SKM-1 (cell line): ENCODE measurements at regions not wholly inside any gene's neighbourhood (a gene's known extent, or its start where the extent isn't known, plus 50 kb on each side); places are given as distances from the start of the nearest gene placed in this dataset.

Experiments used
- DNase-seq: peaks from one replicate; lab custom pipeline; 2025; ENCODE audit not compliant: unreplicated experiment; lab: John Stamatoyannopoulos, UW

DNA sequence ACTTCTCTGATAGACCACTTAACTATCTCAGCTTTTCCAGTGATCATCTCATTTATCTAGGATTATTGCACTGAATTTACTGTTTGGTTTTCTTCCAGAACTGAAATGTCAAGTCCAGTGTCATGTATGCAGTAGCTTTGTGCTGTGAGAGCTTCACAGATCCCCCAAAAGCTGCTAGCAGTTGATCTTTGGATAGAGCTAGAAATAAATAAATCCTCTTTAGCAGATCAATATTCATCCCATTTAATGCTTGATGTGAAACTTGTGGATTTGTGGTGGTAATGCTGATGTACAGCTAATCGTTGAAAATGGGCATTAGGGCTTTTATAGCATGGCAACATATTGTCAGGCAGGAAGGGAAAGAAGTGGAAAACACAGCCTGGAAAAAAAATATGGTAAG, 509.6 kb upstream of the FAM241A start:
- no peak for DNase-seq

DNA sequence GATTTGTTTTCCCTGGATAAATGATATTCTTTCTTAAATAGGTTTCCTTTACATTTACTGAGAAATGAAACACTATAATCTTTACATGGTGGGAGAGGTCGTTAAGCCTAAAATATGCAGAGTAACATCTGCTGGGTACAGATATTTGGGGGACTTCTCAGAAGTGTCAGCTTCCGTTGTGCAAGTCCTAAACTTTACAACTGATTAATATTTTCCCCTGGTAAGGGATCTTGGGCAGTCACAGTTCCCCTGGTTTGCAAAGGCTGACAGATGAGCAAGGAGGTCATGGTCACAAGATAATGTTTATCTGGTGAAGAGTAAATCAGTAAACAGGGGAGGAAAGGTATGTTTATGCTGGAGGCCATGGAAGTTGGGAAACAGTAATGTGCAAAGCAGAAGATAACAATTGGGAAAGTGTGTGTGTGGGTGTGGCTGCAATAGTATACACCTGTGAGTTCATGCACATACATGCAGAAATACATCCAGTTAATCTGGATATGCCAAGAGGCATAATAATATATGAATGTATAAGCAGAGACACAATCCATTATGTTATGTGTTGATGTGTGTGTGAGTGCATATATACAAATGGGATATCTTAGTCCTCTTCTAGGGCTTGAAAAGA, 508.2 kb upstream of the FAM241A start:
- no peak for DNase-seq

DNA sequence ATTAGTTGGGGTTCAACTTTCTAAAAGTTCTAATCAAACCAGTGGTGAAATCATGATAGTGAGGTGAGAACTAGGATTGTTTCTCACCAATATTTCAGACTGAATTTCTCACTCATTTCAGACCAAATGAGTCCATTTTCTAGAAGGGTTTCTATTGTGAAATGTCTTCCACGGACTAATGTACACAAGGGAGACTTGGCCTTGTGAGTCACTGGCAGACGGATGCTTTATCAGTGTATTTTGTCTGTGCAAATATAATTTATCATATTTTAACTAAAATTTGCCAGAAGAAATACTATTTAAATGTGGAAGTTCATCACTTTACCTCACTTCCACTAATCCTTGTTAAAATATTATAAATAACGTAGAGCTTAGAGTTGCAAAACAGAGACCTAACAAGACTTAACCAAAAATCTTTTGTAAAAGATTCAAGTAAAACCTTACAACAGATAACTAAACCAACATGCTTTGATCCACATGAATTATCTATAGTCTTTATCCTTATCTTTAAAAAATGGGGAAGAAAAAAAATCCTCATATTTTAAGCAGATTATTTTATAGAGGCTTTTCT, 506.0 kb upstream of the FAM241A start:
- no peak for DNase-seq

GRCh38 chr4:111639876-111640275, 505.4 kb upstream of the FAM241A start:
- DNase-seq = no peak

GRCh38 chr4:111641813-111642579, 503.3 kb upstream of the FAM241A start:
- peak; percentile 85 for DNase-seq

GRCh38 chr4:111648056-111648455, 497.2 kb upstream of the FAM241A start:
- no peak for DNase-seq

GRCh38 chr4:111649308-111649707, 495.9 kb upstream of the FAM241A start:
- no peak for DNase-seq

- DNase-seq = no peak
Measured at GRCh38 chr4:111650146-111650545, 495.1 kb upstream of the FAM241A start.

GRCh38 chr4:111650674-111651086, 494.6 kb upstream of the FAM241A start:
- DNase-seq = no peak

- DNase-seq = no peak
Measured at GRCh38 chr4:111652236-111652635, 493.0 kb upstream of the FAM241A start.

DNA sequence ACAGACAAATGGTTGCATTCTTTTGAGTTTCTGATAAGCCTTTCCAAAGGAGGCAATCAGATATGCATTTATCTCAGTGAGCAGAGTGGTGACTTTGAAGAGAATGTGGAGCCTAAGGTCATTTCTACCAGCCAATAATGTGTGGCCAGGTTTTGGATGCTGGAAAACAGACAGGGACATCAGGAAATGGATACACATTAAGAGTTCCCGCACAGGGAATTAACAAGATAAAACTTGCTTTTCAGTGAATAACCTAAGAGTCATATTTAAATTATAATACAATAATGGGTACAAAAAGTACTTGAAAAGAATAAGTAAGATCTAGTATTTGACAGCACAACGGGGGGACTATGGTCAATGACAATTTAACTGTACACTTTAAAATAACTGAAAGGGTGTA, 492.3 kb upstream of the FAM241A start:
- no peak for DNase-seq

- DNase-seq = no peak
Measured at GRCh38 chr4:111662496-111662895, 482.8 kb upstream of the FAM241A start.

GRCh38 chr4:111664308-111664945, 480.8 kb upstream of the FAM241A start:
- no peak for DNase-seq

GRCh38 chr4:111666826-111667360, 478.4 kb upstream of the FAM241A start:
- no peak for DNase-seq

DNA sequence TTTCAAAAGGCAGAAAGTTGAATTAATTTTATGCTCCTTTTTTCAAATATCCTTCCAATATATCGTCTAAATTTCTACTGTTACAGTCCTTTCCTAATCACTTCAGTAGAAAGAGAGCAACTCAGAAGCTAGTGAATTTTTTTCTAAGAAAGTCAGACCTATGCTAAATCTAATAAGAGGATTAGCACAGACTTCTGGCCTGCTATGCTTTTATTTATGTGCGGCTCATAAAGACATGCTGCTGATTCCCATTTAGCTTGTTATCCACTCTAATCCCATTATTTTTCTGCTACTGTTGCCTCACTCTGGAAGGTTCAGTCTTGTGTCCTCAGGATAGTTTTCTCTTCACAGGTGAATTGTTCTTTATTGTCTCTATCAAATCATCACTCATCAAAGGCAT, 473.5 kb upstream of the FAM241A start:
- DNase-seq = no peak

GRCh38 chr4:111675746-111676145, 469.5 kb upstream of the FAM241A start:
- no peak for DNase-seq

DNA sequence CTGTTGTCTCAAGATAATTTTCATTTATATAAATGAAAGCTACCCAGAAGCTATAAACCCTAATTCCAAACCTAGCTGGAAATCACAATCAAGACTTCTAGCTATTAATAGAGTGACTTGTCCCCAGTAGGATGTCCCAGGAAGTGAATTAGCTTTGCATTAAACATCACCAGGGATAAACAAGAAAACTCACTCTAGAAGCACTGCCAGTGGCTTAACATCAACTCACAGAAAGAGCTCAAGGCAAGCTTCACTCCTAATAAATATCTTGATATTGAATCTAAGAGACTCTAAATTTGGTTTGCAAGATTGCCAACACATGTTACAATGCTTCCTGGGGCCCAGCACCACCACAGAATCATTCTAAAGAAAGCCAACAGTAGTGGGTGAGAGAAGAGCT, 468.7 kb upstream of the FAM241A start:
- DNase-seq = no peak

DNA sequence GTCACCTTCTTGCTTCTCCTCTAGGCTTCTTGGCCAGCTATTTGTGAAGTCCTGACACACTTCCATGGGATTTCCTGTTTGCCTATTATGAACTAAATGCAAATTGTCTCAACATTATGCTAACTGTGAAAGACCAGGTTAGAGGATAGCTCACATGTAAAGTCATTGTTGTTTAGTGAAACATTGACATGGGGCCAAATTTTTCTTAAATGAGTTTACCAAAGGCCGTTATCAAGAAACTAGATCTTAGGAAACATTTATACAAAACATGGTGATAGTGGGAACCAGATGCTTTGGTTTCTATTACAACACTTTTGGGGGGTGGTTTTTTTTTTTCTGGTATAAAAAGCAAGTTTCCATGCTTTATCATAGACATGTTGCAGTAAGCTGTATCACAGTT, 466.8 kb upstream of the FAM241A start:
- DNase-seq = no peak

GRCh38 chr4:111678908-111679307, 466.3 kb upstream of the FAM241A start:
- DNase-seq = no peak

DNA sequence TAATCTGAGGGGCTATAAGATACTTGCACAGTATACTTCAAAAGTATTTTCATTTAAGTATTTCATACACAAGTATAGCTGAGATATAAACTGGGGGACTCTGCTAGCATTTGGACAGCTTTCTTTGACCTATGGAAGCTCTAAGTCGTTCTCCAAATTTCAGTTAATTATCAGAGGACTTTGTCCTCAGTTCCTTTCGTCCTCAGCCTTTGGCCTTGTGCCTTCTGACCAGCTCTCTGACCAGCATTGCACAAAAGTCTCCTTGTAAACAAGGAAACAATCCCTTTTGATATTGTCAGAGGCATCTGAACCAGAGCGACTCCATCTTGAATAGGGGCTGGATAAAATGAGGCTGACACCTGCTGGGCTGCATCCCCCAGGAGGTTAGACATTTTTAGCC, 464.0 kb upstream of the FAM241A start:
- DNase-seq = no peak

GRCh38 chr4:111681751-111682150, 463.5 kb upstream of the FAM241A start:
- no peak for DNase-seq

GRCh38 chr4:111685205-111685604, 460.0 kb upstream of the FAM241A start:
- DNase-seq = no peak
